ENCODE measurements at regions not wholly inside any gene's neighbourhood (a gene's known extent, or its start where the extent isn't known, plus 50 kb on each side); places are given as distances from the start of the nearest gene placed in this dataset.
"Not testable (repeated sequence)": the region's sequence is repeated elsewhere in the genome, so short reads cannot be mapped to it uniquely, and the experiment has no call there.

DNA sequence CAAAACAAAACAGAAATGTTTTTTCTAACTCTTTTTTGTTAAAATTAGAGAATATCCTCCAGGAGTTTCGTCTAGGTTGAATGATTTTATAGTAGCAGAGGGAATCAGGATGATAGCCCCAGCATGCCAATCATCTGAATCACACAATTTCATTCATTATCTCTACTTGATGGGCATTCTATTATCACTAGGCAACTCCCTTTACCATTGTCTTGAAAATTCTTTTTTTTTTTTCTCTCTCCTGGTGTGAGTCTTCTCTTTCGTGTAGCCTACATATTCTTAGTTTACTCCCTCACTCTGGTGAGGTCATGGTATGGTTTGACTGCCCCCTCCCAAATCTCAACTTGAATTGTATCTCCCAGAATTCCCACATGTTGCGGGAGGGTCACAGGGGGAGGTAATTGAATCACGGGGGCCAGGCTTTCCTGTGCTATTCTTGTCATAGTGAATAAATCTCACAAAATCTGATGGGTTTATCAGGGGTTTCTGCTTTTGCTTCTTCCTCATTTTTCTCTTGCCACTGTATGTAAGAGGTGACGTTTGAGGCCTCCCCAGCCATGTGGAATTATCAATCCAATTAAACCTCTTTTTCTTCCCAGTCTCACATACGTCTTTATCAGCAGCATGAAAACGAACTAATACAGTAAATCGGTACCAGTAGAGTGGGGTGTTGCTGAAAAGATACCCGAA lies 105.0 kb downstream of the OTUD1 start:
- no peak for DNase-seq (ENCODE audit: low read depth)

DNA sequence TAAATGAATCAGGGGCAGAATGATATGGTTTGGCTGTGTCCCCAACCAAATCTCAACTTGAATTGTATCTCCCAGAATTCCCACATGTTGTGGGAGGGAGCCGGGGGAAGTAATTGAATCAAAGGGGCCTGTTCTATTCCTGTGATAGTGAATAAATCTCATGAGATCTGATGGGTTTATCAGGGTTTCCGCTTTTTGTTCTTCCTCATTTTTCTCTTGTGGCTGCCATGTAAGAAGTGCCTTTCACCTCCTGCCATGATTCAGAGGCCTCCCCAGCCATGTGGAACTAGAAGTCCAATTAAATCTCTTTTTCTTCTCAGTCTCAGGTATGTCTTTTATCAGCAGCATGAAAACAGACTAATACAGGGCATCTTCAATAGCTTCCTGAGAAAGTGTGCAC lies 107.0 kb downstream of the OTUD1 start:
- DNase-seq (ENCODE audit: low read depth): not testable (repeated sequence)

DNA sequence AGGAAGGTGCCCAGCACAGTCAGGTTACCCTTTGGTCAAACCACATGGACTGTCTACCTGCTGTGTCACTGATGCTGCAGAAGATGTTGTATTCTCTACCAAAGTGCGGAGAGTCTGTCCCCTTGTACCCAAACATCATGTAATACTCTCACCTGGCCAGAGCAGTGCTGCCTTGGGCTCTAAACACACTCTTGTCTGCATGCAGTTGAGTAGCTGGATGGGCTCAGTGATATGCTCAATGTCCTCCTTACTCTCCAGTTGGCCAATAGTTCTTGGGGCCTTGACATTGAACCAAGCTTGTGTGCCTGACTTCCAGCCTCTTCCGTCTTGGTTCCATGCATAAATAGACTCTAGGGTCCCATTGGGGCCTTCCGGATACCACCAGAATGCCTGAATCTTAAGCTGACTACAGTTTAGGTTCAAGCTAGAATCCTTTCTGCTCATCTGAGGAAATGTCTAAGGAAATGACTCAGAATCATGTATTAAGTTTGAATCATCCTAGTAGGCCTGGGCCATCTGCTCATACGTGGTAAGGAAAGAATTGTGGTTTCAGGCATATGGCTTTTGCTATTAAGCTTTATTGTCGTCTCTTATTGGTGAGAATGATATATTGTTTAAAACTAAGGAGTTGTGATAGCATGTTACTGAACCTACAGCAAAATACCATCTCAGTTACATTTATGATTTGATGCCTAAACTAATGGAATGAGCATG lies 118.0 kb downstream of the OTUD1 start:
- no peak for DNase-seq (ENCODE audit: low read depth)

DNA sequence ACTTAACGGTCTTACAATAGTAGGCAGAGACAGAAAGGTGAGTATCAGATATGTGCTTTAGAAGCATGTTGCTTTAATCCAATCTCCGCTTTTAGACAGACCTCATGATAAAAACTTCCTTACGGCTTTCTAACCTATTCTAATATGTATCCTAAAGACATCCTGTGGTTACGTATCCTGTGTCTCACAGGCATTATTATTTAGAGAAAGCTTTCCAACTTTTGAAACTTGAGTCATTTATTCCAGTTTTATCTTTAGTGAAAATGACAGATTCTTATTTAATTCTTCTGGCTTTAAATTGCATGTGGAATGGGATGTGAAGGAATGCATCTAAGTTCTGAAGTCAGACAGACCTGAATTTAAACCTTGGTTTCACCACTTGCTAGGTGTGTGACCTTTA lies 118.9 kb downstream of the OTUD1 start:
- DNase-seq (ENCODE audit: low read depth): no peak

DNA sequence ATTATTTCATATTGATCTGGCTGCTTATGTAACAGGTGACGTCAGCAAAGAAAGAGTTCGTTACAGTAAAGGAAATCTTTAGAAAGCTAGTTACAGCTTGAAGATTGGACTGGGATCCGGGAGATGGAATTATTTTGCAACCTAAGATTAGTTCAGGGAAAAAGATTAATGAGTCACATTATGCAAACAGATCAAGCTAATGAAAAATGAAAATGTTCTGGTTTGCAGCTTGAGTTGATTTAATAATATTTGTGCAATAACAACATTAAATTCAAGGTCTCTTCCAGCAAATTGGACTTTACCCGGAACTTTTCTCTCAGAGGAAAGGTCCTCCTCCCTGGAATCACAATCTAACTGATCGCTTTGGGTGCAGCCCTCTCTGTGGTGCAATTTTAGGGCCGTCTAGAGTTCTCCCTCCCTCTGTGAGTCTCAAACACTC lies 119.5 kb downstream of the OTUD1 start:
- no peak for DNase-seq (ENCODE audit: low read depth)

DNA sequence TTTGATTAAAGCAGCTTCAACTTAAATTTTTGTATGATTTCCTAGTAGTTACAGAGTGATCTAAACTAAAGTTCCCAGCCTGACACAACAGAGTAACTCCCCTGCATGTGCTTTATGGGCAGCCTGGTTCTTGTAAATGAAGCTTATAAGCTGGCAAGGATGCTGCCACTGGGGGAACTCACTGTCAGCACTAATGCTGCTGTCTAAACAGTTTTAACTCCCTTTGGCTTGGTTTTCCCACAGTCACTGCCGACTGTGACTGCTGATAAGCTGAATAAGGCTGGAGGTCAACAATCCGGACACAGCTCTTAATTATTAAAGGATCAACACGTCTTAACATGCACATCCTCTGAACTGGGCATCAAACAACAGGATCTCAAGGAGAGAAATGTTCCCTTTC lies 130.1 kb downstream of the OTUD1 start:
- DNase-seq (ENCODE audit: low read depth): no peak

DNA sequence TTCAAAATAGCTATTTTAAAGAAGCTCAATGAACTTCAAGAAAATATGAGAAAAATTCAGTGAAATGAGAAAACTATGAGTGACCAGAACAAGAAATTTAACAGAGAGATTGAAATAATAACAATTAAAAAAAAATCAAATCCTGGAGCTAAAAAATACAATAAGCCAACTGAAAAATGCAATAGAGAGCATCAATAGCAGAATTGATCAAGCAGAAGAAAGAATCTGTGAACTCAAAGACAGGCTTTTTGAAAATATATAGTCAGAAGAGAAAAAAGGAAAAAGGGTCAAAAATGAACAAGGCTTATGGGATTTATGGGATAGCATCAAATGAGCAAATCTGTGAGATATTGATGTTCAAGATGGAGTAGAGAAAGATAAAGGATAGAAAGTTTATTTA lies 133.0 kb downstream of the OTUD1 start:
- no peak for DNase-seq (ENCODE audit: low read depth)

DNA sequence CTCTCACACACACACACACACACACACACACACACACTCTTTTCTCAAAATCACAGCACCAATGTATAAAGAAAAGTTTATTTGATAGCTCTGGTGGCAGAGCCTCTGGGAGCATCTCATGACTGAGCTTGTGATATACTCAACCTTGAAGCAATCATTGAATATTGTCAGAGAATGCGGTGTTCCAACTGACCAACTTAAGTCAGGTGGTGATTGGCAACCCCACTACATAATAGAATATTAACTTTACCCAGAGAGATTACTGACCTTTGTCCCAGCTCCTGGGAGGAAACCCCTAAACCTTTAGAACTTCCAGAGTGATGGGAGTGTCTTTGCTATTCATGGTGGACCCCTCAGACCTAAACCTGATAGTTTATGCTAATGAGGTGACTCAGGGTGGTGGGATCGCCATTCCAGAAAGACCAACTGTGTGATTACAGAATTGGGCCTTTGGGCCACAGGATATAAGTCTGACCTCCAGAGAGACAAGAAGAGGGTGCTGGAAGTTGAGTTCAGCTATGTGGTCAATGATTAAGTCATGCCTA lies 143.1 kb downstream of the OTUD1 start:
- DNase-seq (ENCODE audit: low read depth): no peak

DNA sequence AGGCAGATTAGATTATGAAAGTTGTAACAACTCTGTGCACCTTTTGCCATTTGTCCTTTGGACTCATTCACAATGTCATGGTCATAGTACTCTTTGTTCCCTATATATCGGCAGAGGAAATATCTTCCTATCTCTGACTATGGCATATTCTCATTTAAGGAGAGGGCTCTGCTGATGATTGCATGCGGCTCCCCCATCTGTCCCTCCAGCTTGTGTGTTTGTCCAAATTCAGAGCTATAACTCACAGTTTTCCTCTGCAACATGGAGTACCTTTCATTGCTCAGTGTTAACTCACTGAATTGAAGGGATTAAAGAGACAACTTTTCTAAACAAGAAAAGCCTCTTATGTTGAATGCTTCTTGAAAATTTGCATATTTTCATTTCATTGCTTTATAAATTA lies 145.5 kb downstream of the OTUD1 start:
- DNase-seq (ENCODE audit: low read depth): no peak

DNA sequence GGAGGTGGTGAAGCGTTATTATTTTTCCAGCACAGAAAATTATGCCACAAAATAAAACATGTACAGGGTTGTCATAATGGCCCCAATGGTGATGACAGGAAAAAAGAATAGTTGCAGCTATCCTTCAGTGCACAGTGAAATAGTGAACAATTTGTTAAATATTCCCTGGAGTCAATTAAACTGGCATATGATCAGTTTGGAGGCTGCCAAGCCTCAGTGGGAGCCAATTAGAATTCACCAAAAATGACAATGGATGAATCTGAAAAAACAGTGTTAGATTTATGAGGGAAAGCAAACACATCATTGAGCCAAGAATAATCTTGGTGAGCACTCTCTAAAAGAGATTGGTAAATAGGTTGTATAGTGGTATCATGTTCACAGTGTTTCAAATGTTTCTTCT lies 146.3 kb downstream of the OTUD1 start:
- no peak for DNase-seq (ENCODE audit: low read depth)

DNA sequence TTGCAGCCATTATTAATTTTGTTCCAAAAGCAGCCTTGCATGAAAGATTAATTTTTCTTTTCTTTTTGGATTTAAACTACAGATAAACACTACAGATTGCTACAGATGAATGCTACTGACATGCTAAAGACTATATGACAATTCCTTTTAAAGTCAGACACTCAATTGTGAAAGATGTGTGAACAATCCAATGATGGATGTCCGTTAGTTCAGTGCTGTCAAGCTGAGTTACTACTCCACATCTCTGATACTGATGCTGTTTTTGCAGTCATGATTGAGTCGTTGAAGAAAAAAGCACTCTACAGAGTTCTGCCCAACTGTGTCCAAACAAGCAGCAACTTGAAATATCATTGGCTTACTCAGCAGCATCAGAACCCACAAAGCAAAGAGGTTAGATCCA lies 146.8 kb downstream of the OTUD1 start:
- no peak for DNase-seq (ENCODE audit: low read depth)

DNA sequence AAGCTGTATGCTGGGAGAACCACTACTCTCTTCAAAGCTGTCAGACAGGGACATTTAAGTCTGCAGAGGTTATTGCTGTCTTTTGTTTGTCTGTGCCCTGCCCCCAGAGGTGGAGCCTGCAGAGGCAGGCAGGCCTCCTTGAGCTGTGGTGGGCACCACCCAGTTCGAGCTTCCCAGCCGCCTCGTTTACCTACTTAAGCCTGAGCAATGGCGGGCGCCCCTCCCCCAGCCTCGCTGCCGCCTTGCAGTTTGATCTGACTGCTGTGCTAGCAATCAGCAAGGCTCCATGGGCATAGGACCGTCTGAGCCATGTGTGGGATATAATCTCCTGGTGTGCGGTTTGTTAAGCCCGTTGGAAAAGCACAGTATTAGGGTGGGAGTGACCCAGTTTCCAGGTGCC lies 156.4 kb downstream of the OTUD1 start:
- DNase-seq (ENCODE audit: low read depth): not testable (repeated sequence)

DNA sequence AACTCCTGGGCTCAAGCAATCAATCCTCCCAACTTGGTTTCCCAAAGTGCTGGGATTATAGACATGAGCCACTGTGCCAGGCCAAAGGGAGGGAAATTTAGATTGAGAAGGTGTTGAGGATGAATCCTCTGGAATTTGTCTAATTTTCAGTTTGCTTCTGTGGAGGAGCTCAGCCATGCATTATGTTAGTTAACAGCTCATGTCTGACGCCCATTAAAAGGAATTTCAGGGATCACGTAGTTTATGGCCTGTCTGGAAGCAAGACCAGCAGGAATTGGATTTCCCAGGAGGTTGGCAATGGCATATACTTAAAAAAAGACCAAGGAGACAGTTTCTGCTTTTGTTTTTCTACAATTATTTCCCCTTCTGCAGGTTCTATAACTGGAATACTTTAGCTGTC lies 165.7 kb downstream of the OTUD1 start:
- DNase-seq (ENCODE audit: low read depth): no peak

DNA sequence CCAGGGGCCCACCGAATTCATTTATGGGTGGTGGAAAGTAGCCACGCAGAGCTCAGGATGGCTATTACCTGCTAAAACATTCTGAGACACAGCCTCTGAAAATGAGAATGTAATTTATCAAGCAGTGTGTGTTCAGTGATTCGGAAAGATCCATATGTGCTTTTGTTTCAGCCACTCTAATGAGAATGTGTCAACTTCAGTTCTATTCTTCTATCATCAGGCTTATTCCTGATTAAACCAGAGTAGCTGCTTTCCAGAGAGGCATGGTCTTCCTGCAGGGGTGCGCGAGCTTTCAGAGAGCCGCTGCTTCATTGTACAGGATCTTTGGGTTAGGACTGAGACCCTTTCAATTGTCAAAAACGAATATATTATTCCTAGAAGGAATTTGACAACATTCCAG lies 167.6 kb downstream of the OTUD1 start:
- DNase-seq (ENCODE audit: low read depth): no peak

DNA sequence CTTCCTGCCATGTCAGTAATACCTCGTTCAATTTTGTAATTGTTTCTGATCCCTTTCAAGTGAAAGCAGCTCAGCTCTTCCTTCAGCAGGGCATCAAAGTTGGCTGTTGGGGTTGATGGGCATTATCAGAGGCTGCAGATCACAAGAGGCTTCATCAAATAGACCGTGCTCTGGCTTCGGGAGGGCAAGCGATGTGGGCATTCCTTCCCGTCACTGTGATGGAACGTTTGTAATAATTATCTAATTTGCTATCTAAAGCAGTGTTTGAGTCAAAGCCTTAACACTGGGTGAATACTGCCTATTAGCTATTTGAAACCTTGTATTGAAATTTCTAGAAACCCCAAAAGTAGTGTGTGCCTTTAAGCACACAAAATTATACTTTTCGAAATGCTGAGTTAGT lies 170.1 kb downstream of the OTUD1 start:
- DNase-seq (ENCODE audit: low read depth): no peak

DNA sequence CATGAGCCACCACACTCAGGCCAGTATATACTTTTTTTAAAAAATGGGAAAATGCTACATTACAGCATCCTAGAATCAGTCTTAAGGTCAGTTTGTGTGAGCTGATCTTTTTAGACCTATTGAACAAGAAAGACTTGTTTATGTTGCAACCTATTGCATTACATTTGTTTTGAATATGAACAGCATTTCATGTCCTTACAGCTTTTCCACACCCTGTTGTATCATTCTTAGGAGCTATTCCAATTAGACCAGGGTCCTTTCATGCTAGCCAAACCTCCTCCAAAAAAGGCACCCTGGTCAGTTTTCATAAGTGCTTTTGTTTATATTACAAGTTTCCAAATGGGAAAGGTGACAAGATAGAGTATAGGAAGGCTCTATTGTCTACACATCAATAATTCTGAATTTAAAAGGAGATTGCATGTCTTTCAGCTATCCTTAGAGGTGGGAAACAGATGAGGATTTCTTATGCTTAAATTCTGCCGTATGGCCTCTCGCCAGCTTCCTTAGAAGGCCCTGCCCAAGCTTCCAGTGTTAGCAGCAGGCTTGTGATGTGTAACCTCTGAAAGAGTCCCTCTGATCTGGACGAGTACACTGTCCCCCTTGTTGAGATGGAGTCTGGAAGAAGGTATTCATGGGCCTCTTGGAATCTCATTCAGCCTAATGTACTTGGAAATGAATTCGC lies 171.9 kb downstream of the OTUD1 start:
- DNase-seq (ENCODE audit: low read depth): no peak

DNA sequence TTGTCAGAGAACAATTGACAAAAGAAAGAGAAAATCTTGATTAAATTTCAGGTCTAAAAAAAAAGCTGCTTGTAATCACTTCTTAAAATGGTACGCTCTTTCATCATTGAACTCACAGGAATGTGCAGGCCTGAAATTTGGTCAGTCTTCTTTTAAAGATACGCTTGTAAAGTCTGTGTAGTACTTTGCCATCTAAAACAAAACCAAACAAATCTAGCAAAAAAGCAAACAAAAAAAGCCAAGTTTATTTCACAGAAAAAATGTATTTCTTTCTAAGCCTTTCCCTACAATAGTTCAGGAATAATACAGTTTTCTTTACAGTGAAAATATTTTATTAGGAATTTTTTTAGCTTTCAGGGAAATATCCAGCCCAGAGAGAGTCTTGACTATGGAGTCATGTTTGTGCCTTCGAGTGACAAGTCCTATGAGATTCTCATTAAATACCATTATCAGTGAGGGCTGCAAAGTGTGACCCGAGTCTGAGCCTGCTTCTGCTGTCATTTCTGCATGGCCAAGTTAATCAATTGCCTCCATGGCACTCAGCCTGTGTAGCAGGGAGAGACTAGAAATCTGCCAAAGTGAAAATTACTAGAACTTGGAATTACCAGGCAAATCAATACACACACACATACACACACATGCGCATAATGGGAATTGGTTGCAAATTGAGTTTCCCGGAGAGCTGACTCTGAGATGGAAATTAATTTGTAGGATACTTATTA lies 172.6 kb downstream of the OTUD1 start:
- no peak for DNase-seq (ENCODE audit: low read depth)

DNA sequence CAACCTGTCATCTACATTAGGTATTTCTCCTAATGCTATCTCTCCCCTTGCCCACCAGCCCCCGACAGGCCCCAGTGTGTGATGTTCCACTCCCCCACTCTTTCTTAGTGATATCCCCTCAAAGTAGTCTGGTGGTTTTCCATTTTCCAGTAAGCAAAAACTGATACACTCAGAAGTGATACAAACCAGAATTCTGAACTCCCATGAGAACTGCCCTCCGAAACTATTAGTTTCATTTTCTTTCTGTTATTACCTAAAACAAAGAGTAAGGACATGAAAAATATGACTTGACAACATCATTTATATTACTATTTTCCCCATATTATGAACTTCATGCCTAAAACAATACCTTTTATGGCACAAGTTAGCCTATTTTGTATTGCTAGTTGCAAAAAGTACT lies 175.0 kb downstream of the OTUD1 start:
- DNase-seq (ENCODE audit: low read depth): no peak

DNA sequence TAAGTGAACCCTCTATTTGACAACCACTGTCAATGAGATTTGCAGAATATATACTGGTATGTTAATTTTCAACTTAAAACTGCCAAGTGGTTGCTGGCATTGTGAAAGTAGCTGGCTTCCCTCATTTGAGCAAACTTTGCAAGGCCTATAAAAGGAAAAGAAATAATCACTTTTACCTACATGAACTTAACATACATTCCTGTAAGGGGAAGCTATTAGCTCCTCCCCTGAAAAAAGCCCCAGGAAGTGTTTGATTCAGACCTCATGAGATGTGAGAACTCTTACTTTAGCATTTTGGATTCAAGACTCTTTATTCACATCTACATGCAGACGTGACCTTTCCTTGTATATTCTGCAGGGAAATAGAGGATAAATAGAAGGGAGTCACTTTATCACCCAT lies 175.6 kb downstream of the OTUD1 start:
- DNase-seq (ENCODE audit: low read depth): no peak

DNA sequence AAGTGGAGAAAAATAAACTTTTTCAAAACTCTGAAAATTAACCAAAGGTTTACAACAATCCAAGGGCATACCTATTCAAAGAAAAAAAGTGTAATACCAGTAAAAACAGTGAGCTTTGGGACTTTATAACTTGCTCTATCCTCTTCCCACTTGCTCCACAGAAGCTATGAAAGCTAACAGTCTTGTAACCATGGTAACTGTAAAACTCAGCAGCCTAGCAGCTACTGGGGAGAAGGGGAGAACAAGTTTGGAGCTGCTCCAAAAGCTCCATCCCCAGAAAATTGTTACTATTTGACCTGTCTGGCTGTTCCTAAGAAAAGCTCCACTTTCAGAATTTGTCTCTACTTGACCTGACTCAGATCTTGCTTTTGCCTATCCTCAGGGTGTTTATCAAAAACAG lies 191.5 kb downstream of the OTUD1 start:
- no peak for DNase-seq (ENCODE audit: low read depth)

DNA sequence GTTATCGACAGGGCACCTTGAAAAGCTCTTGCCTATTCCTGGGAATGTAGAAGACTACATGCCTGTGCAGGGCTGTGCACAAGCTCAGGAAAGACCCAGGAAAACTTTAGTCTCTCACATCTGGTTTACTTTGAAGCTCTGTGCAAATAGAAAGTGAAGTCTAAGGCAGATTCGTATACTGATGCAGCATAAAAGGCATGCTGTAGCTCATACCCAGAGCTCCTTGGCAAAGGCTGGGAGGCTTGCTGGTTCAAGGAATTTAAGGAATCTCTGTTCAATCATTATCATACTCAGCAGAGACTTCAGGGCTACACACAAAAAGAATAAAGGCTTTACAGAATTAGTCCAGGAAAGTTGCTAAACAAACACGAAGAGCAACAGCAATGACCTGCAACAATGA lies 192.0 kb downstream of the OTUD1 start:
- DNase-seq (ENCODE audit: low read depth): no peak

DNA sequence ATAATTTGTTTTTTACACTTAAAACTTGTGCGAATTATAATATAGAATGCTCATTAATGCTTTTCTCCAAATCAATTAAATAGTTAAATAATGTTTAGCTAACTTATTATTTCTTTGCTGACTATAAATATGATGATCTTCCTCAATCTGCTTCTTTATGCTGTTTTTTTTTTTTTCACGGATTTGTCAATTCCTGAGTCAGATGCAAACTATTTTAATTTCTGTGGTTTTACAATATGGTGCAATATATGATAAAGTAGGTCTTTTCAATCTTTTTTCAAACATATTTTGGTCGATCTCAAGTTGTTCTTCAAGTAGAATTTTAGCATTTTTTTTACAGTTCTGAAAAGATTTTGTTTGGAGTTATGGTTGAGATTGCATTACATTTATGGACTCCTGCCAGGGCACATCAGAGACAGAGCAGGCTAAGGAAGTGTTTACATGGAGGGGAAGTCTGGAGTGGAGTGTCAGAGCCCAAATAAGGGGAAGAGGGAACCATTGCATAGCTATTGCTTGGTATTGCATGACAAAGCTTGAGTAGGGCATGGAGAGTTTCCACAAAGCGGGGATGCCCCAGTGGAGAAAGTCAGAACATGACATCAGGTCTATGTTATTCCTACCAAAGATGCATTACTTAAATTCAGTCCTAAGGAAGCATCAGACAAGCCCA lies 204.4 kb downstream of the OTUD1 start:
- DNase-seq (ENCODE audit: low read depth): no peak
